MCF 10A (cell line): ENCODE measurements at regions not wholly inside any gene's neighbourhood (a gene's known extent, or its start where the extent isn't known, plus 50 kb on each side); places are given as distances from the start of the nearest gene placed in this dataset.
"Not testable (repeated sequence)": the region's sequence is repeated elsewhere in the genome, so short reads cannot be mapped to it uniquely, and the experiment has no call there.

Experiments used
- BruUV-seq: library from RNA; stranded (reverse); fragments of 400-500 nt; replicated peaks from 2 replicates; lab custom pipeline; 2021; lab: Mats Ljungman, UMichigan
- CTCF ChIA-PET: fragments of 300-600 bp; sonication (Branson Sonifier 250); formaldehyde crosslinking; extraction: SDS; loops from one replicate; lab custom pipeline; 2021; ENCODE audit warnings: antibody characterized with exemption, inconsistent platforms; lab: Yijun Ruan, JAX
- POLR2A ChIA-PET: fragments of 300-600, 350-650 bp; sonication (Branson Sonifier 250); formaldehyde crosslinking; extraction: SDS; loops from one replicate; lab custom pipeline; 2020; ENCODE audit warnings: antibody characterized with exemption, inconsistent platforms; lab: Yijun Ruan, JAX
- DNase-seq: peaks from one replicate; pipeline ENCODE4 v3.0.0-alpha.2; 2018; ENCODE audit not compliant: unreplicated experiment
- H3K27ac Mint-ChIP-seq: one replicate; pipeline ENCODE4 v1.8.0; 2022; ENCODE audit warnings: mild to moderate bottlenecking, low read depth, mixed read lengths; ENCODE audit not compliant: unreplicated experiment
- H3K27me3 Mint-ChIP-seq: one replicate; pipeline ENCODE4 v1.8.0; 2022; ENCODE audit warnings: mixed read lengths; ENCODE audit not compliant: insufficient read depth, unreplicated experiment
- H3K36me3 Mint-ChIP-seq: one replicate; pipeline ENCODE4 v1.8.0; 2022; ENCODE audit warnings: mild to moderate bottlenecking, moderate library complexity, mixed read lengths; ENCODE audit not compliant: insufficient read depth, unreplicated experiment
- H3K4me1 Mint-ChIP-seq: one replicate; pipeline ENCODE4 v1.8.0; 2022; ENCODE audit warnings: mixed read lengths; ENCODE audit not compliant: insufficient read depth, unreplicated experiment
- H3K4me3 Mint-ChIP-seq: one replicate; pipeline ENCODE4 v1.8.0; 2022; ENCODE audit warnings: mild to moderate bottlenecking, moderate library complexity, mixed read lengths; ENCODE audit not compliant: unreplicated experiment
- H3K9me3 Mint-ChIP-seq: one replicate; pipeline ENCODE4 v1.8.0; 2022; ENCODE audit warnings: mixed read lengths; ENCODE audit not compliant: unreplicated experiment
- intact Hi-C: fragments of 100-400 bp; cut with micrococcal nuclease; formaldehyde crosslinking; loops from 2 replicates; pipeline ENCODE4 v1.14.1; 2022
- TF ChIP-seq, protein P1 (sequence below): fragments of 200-600 bp; IDR thresholded peaks from one replicate; pipeline ENCODE4 v1.8.0; 2022; ENCODE audit warnings: antibody characterized with exemption, mild to moderate bottlenecking; ENCODE audit not compliant: unreplicated experiment

DNA sequence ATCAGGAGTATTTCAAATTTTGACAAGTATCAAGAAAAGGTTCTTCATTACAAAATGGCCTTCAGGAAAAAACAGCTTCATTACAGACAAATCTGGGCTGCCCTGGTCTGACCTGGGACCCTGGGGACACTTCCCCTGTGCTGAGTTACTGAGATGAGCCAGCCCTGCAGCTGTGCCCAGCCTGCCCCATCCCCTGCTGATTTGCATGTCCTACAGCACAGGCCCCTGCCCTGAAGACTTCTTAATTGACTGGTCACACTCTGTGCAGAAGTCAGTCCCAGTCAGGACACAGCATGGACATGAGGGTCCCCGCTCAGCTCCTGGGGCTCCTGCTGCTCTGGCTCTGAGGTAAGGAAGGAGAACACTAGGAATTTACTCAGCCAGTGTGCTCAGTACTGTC lies 235.1 kb downstream of the ANKRD36B start:
- Mint-ChIP-seq H3K4me1 (no peaks in the 10 kb centered on the region), H3K27ac (no peak overlapping the region), H3K4me3 (no peak overlapping the region), H3K36me3 (no peaks in the 10 kb centered on the region), H3K9me3 (no peaks in the 10 kb centered on the region), H3K27me3 (peaks cover 94% of the 10 kb centered on the region)
- TF ChIP-seq, protein P1, sequence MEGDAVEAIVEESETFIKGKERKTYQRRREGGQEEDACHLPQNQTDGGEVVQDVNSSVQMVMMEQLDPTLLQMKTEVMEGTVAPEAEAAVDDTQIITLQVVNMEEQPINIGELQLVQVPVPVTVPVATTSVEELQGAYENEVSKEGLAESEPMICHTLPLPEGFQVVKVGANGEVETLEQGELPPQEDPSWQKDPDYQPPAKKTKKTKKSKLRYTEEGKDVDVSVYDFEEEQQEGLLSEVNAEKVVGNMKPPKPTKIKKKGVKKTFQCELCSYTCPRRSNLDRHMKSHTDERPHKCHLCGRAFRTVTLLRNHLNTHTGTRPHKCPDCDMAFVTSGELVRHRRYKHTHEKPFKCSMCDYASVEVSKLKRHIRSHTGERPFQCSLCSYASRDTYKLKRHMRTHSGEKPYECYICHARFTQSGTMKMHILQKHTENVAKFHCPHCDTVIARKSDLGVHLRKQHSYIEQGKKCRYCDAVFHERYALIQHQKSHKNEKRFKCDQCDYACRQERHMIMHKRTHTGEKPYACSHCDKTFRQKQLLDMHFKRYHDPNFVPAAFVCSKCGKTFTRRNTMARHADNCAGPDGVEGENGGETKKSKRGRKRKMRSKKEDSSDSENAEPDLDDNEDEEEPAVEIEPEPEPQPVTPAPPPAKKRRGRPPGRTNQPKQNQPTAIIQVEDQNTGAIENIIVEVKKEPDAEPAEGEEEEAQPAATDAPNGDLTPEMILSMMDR: no peak
- intact Hi-C loops: no loop called here
- ChIA-PET POLR2A (no interaction called here), CTCF (no interaction called here)
- no TSS peak for BruUV-seq
- no peak for DNase-seq

- no peak for DNase-seq
- CTCF ChIA-PET: no interaction called here
- BruUV-seq: no TSS peak
- intact Hi-C loops: no loop called here
- Mint-ChIP-seq H3K27ac (no peak overlapping the region), H3K4me1 (no peaks in the 10 kb centered on the region), H3K4me3 (no peak overlapping the region), H3K36me3 (no peaks in the 10 kb centered on the region), H3K9me3 (no peaks in the 10 kb centered on the region), H3K27me3 (peaks cover 54% of the 10 kb centered on the region)
- TF ChIP-seq, protein P1: no peak
- POLR2A ChIA-PET: interaction anchor here (0.6 to 0.8 kb wide), 2 partner anchors 9 to 242 kb away, joined by 3 read pairs; no protein-coding TSS in a partner anchor
Observed at GRCh38 chr2:97348841-97349240, 235.9 kb downstream of the ANKRD36 start.

DNA sequence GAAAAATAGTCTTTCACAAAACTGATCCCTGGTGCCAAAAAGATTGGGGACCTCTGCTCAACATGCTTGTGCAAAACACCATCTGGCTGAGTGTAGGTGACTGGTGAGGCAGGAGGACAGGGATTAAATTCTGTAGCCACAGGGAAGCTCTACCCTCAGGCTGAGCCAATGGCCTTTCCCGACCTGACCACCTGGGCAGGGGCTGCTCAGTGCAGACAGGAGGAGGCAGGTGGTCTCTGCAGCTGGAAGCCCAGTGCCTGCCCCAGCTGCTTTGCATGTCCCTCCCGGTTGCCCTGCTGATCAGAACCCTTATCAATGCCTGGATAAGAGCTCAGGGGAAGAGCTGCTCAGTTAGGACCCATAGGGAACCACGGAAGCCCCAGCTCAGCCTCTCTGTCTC lies 235.3 kb downstream of the ANKRD36 start:
- no peaks in the 10 kb centered on the region for H3K36me3 Mint-ChIP-seq
- H3K4me3 Mint-ChIP-seq: no peak overlapping the region
- H3K9me3 Mint-ChIP-seq: no peaks in the 10 kb centered on the region
- TF ChIP-seq, protein P1: no peak
- CTCF ChIA-PET: no interaction called here
- no TSS peak for BruUV-seq
- no peak for DNase-seq
- no peaks in the 10 kb centered on the region for H3K4me1 Mint-ChIP-seq
- POLR2A ChIA-PET: interaction anchor here (0.8 kb wide), 1 partner anchor 9 kb away, joined by 3 read pairs; no protein-coding TSS in a partner anchor
- H3K27ac Mint-ChIP-seq: no peak overlapping the region
- peaks cover 48% of the 10 kb centered on the region for H3K27me3 Mint-ChIP-seq
- intact Hi-C loops: no loop called here

DNA sequence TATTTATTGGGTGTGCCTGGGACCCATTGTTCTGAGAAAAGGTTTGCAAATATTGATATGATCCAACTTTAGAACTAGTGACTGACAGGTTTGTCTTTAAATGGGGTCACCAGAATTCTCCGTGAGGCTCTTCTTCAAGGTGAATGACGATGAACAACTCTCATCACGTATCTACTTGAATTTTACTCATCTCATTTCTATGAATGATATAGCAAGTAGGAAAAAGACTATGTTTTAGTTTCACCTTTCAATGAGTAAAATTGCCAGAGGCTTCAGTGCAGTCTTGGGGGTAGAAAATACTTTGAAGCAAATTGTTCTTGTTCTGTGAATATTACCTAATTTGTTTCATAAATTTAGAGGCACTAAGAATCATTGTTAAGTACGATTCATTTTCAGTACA lies 232.0 kb downstream of the ANKRD36 start:
- H3K4me3 Mint-ChIP-seq, H3K4me1 Mint-ChIP-seq, BruUV-seq, POLR2A ChIA-PET, H3K36me3 Mint-ChIP-seq, CTCF ChIA-PET, intact Hi-C loops, H3K9me3 Mint-ChIP-seq, H3K27ac Mint-ChIP-seq, DNase-seq: not testable (repeated sequence)
- H3K27me3 Mint-ChIP-seq: peaks cover 16% of the 10 kb centered on the region

DNA sequence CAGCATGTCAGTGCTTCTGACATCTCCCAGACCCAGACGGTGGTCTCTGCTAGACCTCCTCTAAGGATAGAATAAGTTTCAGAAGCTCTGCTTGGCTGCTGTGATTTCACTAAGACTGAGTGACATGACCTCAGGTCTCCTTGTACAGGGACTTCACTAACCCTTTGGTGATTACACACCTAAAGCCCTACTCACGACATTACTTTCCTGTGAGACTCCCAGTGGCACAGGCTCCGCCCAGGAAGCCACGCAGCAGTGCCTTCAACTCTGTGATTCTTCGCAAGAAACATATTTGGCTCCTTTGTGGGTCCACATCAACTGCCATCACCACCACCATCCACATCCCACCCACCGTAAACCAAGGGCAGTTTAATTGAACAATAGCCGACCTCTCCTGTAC lies 220.7 kb downstream of the ANKRD36 start:
- H3K27ac Mint-ChIP-seq, H3K4me3 Mint-ChIP-seq, H3K4me1 Mint-ChIP-seq, POLR2A ChIA-PET, H3K27me3 Mint-ChIP-seq, DNase-seq, H3K9me3 Mint-ChIP-seq, CTCF ChIA-PET, BruUV-seq, H3K36me3 Mint-ChIP-seq, intact Hi-C loops: not testable (repeated sequence)

GRCh38 chr2:97332184-97332583 lies 219.2 kb downstream of the ANKRD36 start:
- POLR2A ChIA-PET, BruUV-seq, CTCF ChIA-PET: not testable (repeated sequence)

GRCh38 chr2:97321936-97322713 lies 209.2 kb downstream of the ANKRD36 start:
- CTCF ChIA-PET, H3K27me3 Mint-ChIP-seq, H3K27ac Mint-ChIP-seq, H3K36me3 Mint-ChIP-seq, BruUV-seq, POLR2A ChIA-PET, intact Hi-C loops, H3K4me3 Mint-ChIP-seq, H3K9me3 Mint-ChIP-seq, DNase-seq, H3K4me1 Mint-ChIP-seq: not testable (repeated sequence)

More at GRCh38 chr2:97332184-97332583, 219.2 kb downstream of the ANKRD36 start:
- intact Hi-C loops, H3K27ac Mint-ChIP-seq, H3K9me3 Mint-ChIP-seq, H3K36me3 Mint-ChIP-seq, H3K27me3 Mint-ChIP-seq, H3K4me1 Mint-ChIP-seq, H3K4me3 Mint-ChIP-seq, DNase-seq: not testable (repeated sequence)
